H1 (cell line): ENCODE measurements at regions not wholly inside any gene's neighbourhood (a gene's known extent, or its start where the extent isn't known, plus 50 kb on each side); places are given as distances from the start of the nearest gene placed in this dataset.

Source experiments
- CTCF ChIA-PET: fragments of 300-600 bp; sonication (Branson Sonifier 250); formaldehyde crosslinking; loops from one replicate; lab custom pipeline; 2021; ENCODE audit not compliant: partially characterized antibody; lab: Charles Lee
- POLR2A ChIA-PET: fragments of 300-600 bp; sonication (Branson Sonifier 250); formaldehyde crosslinking; loops from one replicate; lab custom pipeline; 2021; ENCODE audit warnings: inconsistent platforms; ENCODE audit not compliant: partially characterized antibody; lab: Charles Lee
- DNase-seq, 2 experiments: peaks; one replicate each; pipeline versions ENCODE4 v3.0.0 to v3.0.0-alpha.2; 2010 to 2022; ENCODE audit warnings: low spot score in 2 of 2, low read depth in 1 of 2, mixed read lengths in 1 of 2
- FAIRE-seq: peaks from 2 replicates; lab custom pipeline; 2011; peaks lifted over from hg19 to GRCh38; lab: Jason Lieb, UNC
- H2AFZ ChIP-seq: 2 replicates; pipeline ENCODE4 v1.8.1; 2012; ENCODE audit warnings: low read length, inconsistent platforms
- H2AK5ac ChIP-seq: 2 replicates; pipeline ENCODE4 v1.6.1; 2013; ENCODE audit warnings: low read depth, low read length
- H2BK120ac ChIP-seq: replicated peaks from 2 replicates; pipeline ENCODE3; 2013; ENCODE audit warnings: low read depth, low read length, inconsistent platforms
- H2BK12ac ChIP-seq: 2 replicates; pipeline ENCODE4 v1.6.1; 2013; ENCODE audit warnings: low read depth, low read length
- H2BK15ac ChIP-seq: 2 replicates; pipeline ENCODE4 v1.6.1; 2013; ENCODE audit warnings: low read length
- H2BK20ac ChIP-seq: 2 replicates; pipeline ENCODE4 v1.6.1; 2013; ENCODE audit warnings: low read length
- H2BK5ac ChIP-seq: 2 replicates; pipeline ENCODE4 v1.6.1; 2013; ENCODE audit warnings: low read depth, low read length
- H3K14ac ChIP-seq: 2 replicates; pipeline ENCODE4 v1.6.1; 2013; ENCODE audit warnings: inconsistent platforms; ENCODE audit not compliant: insufficient read length
- H3K18ac ChIP-seq: 2 replicates; pipeline ENCODE4 v1.6.1; 2013; ENCODE audit warnings: low read length; ENCODE audit errors: extremely low read depth
- H3K23ac ChIP-seq: 2 replicates; pipeline ENCODE4 v1.6.1; 2013; ENCODE audit warnings: inconsistent platforms; ENCODE audit not compliant: insufficient read length
- H3K23me2 ChIP-seq: 2 replicates; pipeline ENCODE4 v1.6.1; 2013; ENCODE audit warnings: low read depth, low read length
- H3K27ac ChIP-seq: 2 replicates; pipeline ENCODE4 v1.6.1; 2011; ENCODE audit warnings: low read depth, low read length, inconsistent platforms
- H3K27me3 ChIP-seq, 4 experiments: replicated peaks in 1 of 4; 1 replicate in 1 of 4; 2 replicates in 3 of 4; pipeline versions ENCODE4 v1.6.1 to v1.8.1; 2011 to 2013; ENCODE audit warnings: low read length in 3 of 4, mild to moderate bottlenecking in 3 of 4, inconsistent platforms in 2 of 4, mixed read lengths in 2 of 4, moderate library complexity in 1 of 4; ENCODE audit not compliant: control insufficient read depth in 3 of 4, insufficient read depth in 3 of 4; ENCODE audit errors: extremely low read depth in 1 of 4
- H3K36me3 ChIP-seq, 4 experiments: 2 replicates each; pipeline versions ENCODE4 v1.6.1 to v1.8.1; 2011 to 2013; ENCODE audit warnings: mild to moderate bottlenecking in 4 of 4, low read length in 3 of 4, moderate library complexity in 2 of 4, control low read depth in 1 of 4, inconsistent platforms in 1 of 4; ENCODE audit not compliant: insufficient read depth in 4 of 4, control insufficient read depth in 2 of 4
- H3K4ac ChIP-seq: replicated peaks from 2 replicates; pipeline ENCODE3; 2013; ENCODE audit warnings: low read length, low read depth, mixed read lengths, inconsistent platforms; ENCODE audit not compliant: insufficient read length
- H3K4me1 ChIP-seq, 4 experiments: replicated peaks in 1 of 4; 1 replicate in 1 of 4; 2 replicates in 3 of 4; pipeline versions ENCODE4 v1.6.1 to v1.8.1; 2011 to 2013; ENCODE audit warnings: low read length in 3 of 4, inconsistent platforms in 2 of 4, mixed read lengths in 1 of 4; ENCODE audit not compliant: insufficient read depth in 4 of 4, control insufficient read depth in 3 of 4
- H3K4me2 ChIP-seq, 2 experiments: 2 replicates each; pipeline versions ENCODE4 v1.6.1 to v1.8.1; 2011 to 2013; ENCODE audit warnings: low read depth in 2 of 2, low read length in 2 of 2, control low read depth in 1 of 2, inconsistent platforms in 1 of 2, mild to moderate bottlenecking in 1 of 2; ENCODE audit not compliant: insufficient read depth in 1 of 2
- H3K4me3 ChIP-seq, 4 experiments: fragments of 200-600, 300-600 bp in 1 of 4; sonication (generic), shearing (Covaris generic), sonication (Bioruptor Twin) in 1 of 4; 2 replicates each; pipeline versions ENCODE4 v1.5.1 to v1.8.1; 2011 to 2016; ENCODE audit warnings: low read length in 4 of 4, low read depth in 3 of 4, control low read depth in 2 of 4, inconsistent platforms in 2 of 4, mild to moderate bottlenecking in 2 of 4, mixed read lengths in 1 of 4, moderate library complexity in 1 of 4; ENCODE audit not compliant: insufficient read depth in 2 of 4; ENCODE audit errors: extremely low read depth in 1 of 4
- H3K56ac ChIP-seq: replicated peaks from 2 replicates; pipeline ENCODE3; 2013; ENCODE audit warnings: low read depth, mild to moderate bottlenecking, mixed read lengths, low read length, inconsistent platforms; ENCODE audit not compliant: insufficient read length
- H3K79me1 ChIP-seq: 2 replicates; pipeline ENCODE4 v1.6.1; 2013; ENCODE audit warnings: low read depth, low read length, control low read depth
- H3K79me2 ChIP-seq, 2 experiments: 2 replicates each; pipeline versions ENCODE4 v1.6.1 to v1.8.1; 2012 to 2013; ENCODE audit warnings: low read length in 2 of 2, mild to moderate bottlenecking in 2 of 2, inconsistent platforms in 1 of 2; ENCODE audit not compliant: insufficient read depth in 2 of 2, control insufficient read depth in 1 of 2
- H3K9ac ChIP-seq, 4 experiments: replicated peaks in 1 of 4; 1 replicate in 1 of 4; 2 replicates in 3 of 4; pipeline versions ENCODE4 v1.6.1 to v1.8.1; 2011 to 2013; ENCODE audit warnings: low read depth in 3 of 4, low read length in 3 of 4, control low read depth in 2 of 4, mild to moderate bottlenecking in 2 of 4, moderate library complexity in 2 of 4, inconsistent platforms in 1 of 4; ENCODE audit errors: extremely low read depth in 1 of 4
- H3K9me3 ChIP-seq, 2 experiments: 2 replicates each; pipeline versions ENCODE4 v1.6.1 to v1.8.1; 2012 to 2013; ENCODE audit warnings: mild to moderate bottlenecking in 2 of 2, moderate library complexity in 2 of 2, control low read depth in 1 of 2, inconsistent platforms in 1 of 2, low read depth in 1 of 2, low read length in 1 of 2, mixed read lengths in 1 of 2; ENCODE audit not compliant: insufficient read depth in 2 of 2
- H4K20me1 ChIP-seq, 2 experiments: replicated peaks in 1 of 2; 2 replicates each; pipeline versions ENCODE3 to v1.8.1; 2011 to 2013; ENCODE audit warnings: inconsistent platforms in 2 of 2, low read length in 2 of 2, mild to moderate bottlenecking in 1 of 2; ENCODE audit not compliant: insufficient read depth in 2 of 2, control insufficient read depth in 1 of 2
- H4K5ac ChIP-seq: 2 replicates; pipeline ENCODE4 v1.6.1; 2013; ENCODE audit warnings: low read length, low read depth, mixed read lengths, inconsistent platforms; ENCODE audit not compliant: insufficient read length
- H4K8ac ChIP-seq: 2 replicates; pipeline ENCODE4 v1.8.0; 2013; ENCODE audit warnings: mild to moderate bottlenecking, moderate library complexity, low read length, inconsistent platforms; ENCODE audit not compliant: insufficient read depth; ENCODE audit errors: extremely low read depth
- H4K91ac ChIP-seq: replicated peaks from 2 replicates; pipeline ENCODE3; 2013; ENCODE audit warnings: low read length, mixed read lengths, inconsistent platforms; ENCODE audit not compliant: insufficient read length
- CBX8 ChIP-seq: fragments of 300-800, 300-1000 bp; sonication (generic); IDR thresholded peaks from 2 replicates; pipeline ENCODE4 v1.7.1; 2016; ENCODE audit warnings: low read depth, low read length, borderline replicate concordance
- CTBP2 ChIP-seq: IDR thresholded peaks from 2 replicates; pipeline ENCODE4 v1.7.0; 2011; ENCODE audit warnings: borderline replicate concordance, mild to moderate bottlenecking, moderate library complexity, mixed read lengths, low read length; ENCODE audit not compliant: insufficient read depth, insufficient read length
- EGR1 ChIP-seq: IDR thresholded peaks from 2 replicates; pipeline ENCODE4 v1.6.1; 2011; ENCODE audit warnings: low read depth, low read length, borderline replicate concordance
- EZH2 ChIP-seq: fragments of 200-600 bp; sonication (generic); IDR thresholded peaks from 2 replicates; pipeline ENCODE4 v1.7.1; 2012; ENCODE audit warnings: low read depth, mild to moderate bottlenecking, moderate library complexity, low read length, inconsistent platforms; ENCODE audit not compliant: severe bottlenecking
- HDAC6 ChIP-seq: IDR thresholded peaks from one replicate; pipeline ENCODE4 v1.7.1; 2012; ENCODE audit warnings: low read depth, mild to moderate bottlenecking, inconsistent platforms, low read length, moderate library complexity
- KDM1A ChIP-seq: fragments of 200-600, 300-600 bp; sonication (generic); IDR thresholded peaks from 2 replicates; pipeline ENCODE4 v1.7.1; 2016; ENCODE audit warnings: mild to moderate bottlenecking, low read length, borderline replicate concordance
- MAX ChIP-seq: IDR thresholded peaks from 2 replicates; pipeline ENCODE4 v1.6.1; 2012; ENCODE audit warnings: inconsistent platforms
- RXRA ChIP-seq: IDR thresholded peaks from 2 replicates; pipeline ENCODE4 v1.6.1; 2011; ENCODE audit warnings: low read depth, mild to moderate bottlenecking, low read length, moderate library complexity; ENCODE audit not compliant: insufficient read depth
- SIRT6 ChIP-seq: IDR thresholded peaks from one replicate; pipeline ENCODE4 v1.7.1; 2012; ENCODE audit warnings: low read length, inconsistent platforms
- SIX5 ChIP-seq: IDR thresholded peaks from 2 replicates; pipeline ENCODE4 v1.6.1; 2011; ENCODE audit warnings: mild to moderate bottlenecking, low read depth, low read length
- SP4 ChIP-seq: IDR thresholded peaks from 2 replicates; pipeline ENCODE4 v1.6.1; 2012; ENCODE audit warnings: low read length, inconsistent platforms
- TCF12 ChIP-seq: IDR thresholded peaks from 2 replicates; pipeline ENCODE4 v1.6.1; 2011; ENCODE audit warnings: low read depth, mild to moderate bottlenecking, low read length
- USF2 ChIP-seq: IDR thresholded peaks from 2 replicates; pipeline ENCODE4 v1.6.1; 2011; ENCODE audit warnings: low read length, improper control_type of control experiment
- ZNF274 ChIP-seq: IDR thresholded peaks from 2 replicates; pipeline ENCODE4 v1.7.0; 2012; ENCODE audit warnings: low read length, borderline replicate concordance; ENCODE audit errors: extremely low read depth
- WGBS, 2 experiments: shearing (Covaris generic) in 1 of 2; methylation state at CpG; one replicate each; pipeline versions ENCODE4 v1.1.6 to v1.1.7; 2013 to 2015; ENCODE audit warnings: low lambda C conversion rate in 2 of 2, mixed read lengths in 2 of 2, inconsistent platforms in 1 of 2, low coverage in 1 of 2, missing lambda C conversion rate in 1 of 2; ENCODE audit not compliant: insufficient replicate concordance in 2 of 2, insufficient coverage in 1 of 2, insufficient read length in 1 of 2; ENCODE audit errors: extremely low coverage in 1 of 2, missing lambda C conversion rate in 1 of 2; 5-methylcytosine and 5-hydroxymethylcytosine counted together

- Histone ChIP-seq H3K9ac (no peak overlapping the region), H4K8ac (no peak overlapping the region), H2BK5ac (no peak overlapping the region), H3K23ac (no peak overlapping the region), H4K5ac (no peak overlapping the region), H3K4ac (no peak overlapping the region), H2BK15ac (no peak overlapping the region), H3K56ac (no peak overlapping the region), H3K23me2 (no peaks in the 10 kb centered on the region), H2AFZ (no peak overlapping the region), H3K79me2 (no peaks in the 10 kb centered on the region), H2BK12ac (no peak overlapping the region), H3K36me3 (no peaks in the 10 kb centered on the region), H3K9me3 (no peaks in the 10 kb centered on the region), H3K4me3 (no peak overlapping the region), H3K18ac (no peak overlapping the region), H3K27ac (no peak overlapping the region), H3K4me1 (no peaks in the 10 kb centered on the region), H2BK20ac (no peak overlapping the region), H3K14ac (no peak overlapping the region), H3K79me1 (no peaks in the 10 kb centered on the region), H4K20me1 (no peaks in the 10 kb centered on the region), H3K27me3 (no peaks in the 10 kb centered on the region), H2BK120ac (no peak overlapping the region), H2AK5ac (no peak overlapping the region), H4K91ac (no peak overlapping the region), H3K4me2 (no peak overlapping the region)
- DNase-seq (no peak), FAIRE-seq (no peak)
- POLR2A ChIA-PET = no interaction called here
- 91% methylated on average over 1 of the region's 1 CpG; no CpG with 5 or more reads in 1 of the 2 experiments for WGBS, 2 experiments
- CTCF ChIA-PET = interaction anchor here (2.2 kb wide), 1 partner anchor 25 kb away, joined by 7 read pairs; no protein-coding TSS in a partner anchor
- TF ChIP-seq USF2 (no peak), HDAC6 (no peak), SIX5 (no peak), ZNF274 (no peak), EZH2 (no peak), RXRA (no peak), SIRT6 (no peak), MAX (no peak), CTBP2 (no peak), SP4 (no peak), TCF12 (no peak), EGR1 (no peak), CBX8 (no peak), KDM1A (no peak)
Measured at GRCh38 chr4:20487852-20488251, 212.4 kb upstream of the PACRGL start.
